Erythroblast (primary cell): ENCODE measurements at regions not wholly inside any gene's neighbourhood (a gene's known extent, or its start where the extent isn't known, plus 50 kb on each side); places are given as distances from the start of the nearest gene placed in this dataset.

Experiments
- GATA1 ChIP-seq: IDR thresholded peaks from 2 replicates; pipeline ENCODE4 v1.6.1; 2011; ENCODE audit warnings: low read depth, mild to moderate bottlenecking, control low read depth, low read length, moderate library complexity
- POLR2A ChIP-seq: IDR thresholded peaks from 2 replicates; pipeline ENCODE4 v1.6.1; 2011; ENCODE audit warnings: mild to moderate bottlenecking, low read length

DNA sequence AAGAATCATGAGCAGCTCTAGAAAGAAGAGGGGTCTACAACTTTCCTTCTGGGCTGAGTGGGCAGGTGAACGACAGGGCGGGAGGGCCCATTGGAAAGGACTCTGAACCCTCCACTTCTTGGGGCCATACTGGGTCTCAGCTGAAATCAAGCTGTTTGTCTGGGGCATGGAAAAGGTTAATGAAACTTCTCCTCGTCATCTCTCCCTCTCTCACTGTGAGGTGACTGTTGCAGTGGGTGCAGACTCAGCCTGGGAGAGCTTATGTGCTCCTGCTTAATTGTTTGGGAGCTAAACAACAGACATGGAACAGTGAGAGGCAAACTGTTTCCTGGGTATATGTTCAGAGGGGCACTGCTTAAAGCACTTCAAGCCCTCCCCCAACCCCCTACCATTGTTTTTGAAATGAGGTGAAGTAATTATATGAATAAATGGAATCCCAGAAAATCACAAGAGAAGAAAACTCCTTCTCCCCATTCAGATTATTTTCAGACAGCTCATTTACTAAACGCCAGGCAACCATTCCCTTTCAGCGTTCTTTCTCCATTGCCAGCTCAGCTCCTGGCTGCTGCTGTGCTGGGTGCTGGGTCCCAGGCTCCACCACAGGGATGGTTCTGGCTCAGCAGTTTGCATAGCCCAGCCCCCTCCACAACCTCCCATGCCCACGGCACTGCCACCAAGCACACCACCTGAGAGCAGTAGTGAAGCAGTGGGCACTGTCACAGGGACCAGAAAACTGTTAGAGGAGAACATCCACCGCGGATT is 444.9 kb upstream of the TBL1XR1 start:
- TF ChIP-seq POLR2A (no peak), GATA1 (no peak)
